CD4-positive, alpha-beta T cell (primary cell): ENCODE measurements at regions not wholly inside any gene's neighbourhood (a gene's known extent, or its start where the extent isn't known, plus 50 kb on each side); places are given as distances from the start of the nearest gene placed in this dataset.

Experiments
- ATAC-seq: fragments of 200-7000 bp; cut with Tn5 transposase; one replicate; pipeline ENCODE4 v1.10.0; 2022; ENCODE audit warnings: mild to moderate bottlenecking; ENCODE audit not compliant: poor library complexity
- CTCF ChIA-PET: fragments of 350-600 bp; sonication (Branson Sonifier 250); formaldehyde crosslinking; loops from one replicate; lab custom pipeline; 2021; ENCODE audit warnings: antibody characterized with exemption, inconsistent platforms; lab: Charles Lee
- POLR2A ChIA-PET: fragments of 350-600 bp; sonication (Branson Sonifier 250); formaldehyde crosslinking; loops from one replicate; lab custom pipeline; 2021; ENCODE audit warnings: antibody characterized with exemption, inconsistent platforms; lab: Charles Lee
- DNase-seq, 14 experiments: peaks; one replicate each; pipeline ENCODE4 v3.0.0-alpha.2; 2013 to 2020; ENCODE audit warnings: mixed read lengths in 2 of 14
- H3K27ac ChIP-seq, 2 donors: one replicate each; pipeline versions ENCODE4 v1.5.1 to v1.7.0; 2013; ENCODE audit warnings: low read length in 2 of 2, low read depth in 1 of 2, mild to moderate bottlenecking in 1 of 2
- H3K27me3 ChIP-seq, 2 experiments: 1 replicate in 1 of 2; 2 replicates in 1 of 2; pipeline versions ENCODE4 v1.6.1 to v1.7.0; 2013; ENCODE audit warnings: low read length in 2 of 2, control low read depth in 1 of 2, mild to moderate bottlenecking in 1 of 2, moderate library complexity in 1 of 2; ENCODE audit not compliant: insufficient read depth in 2 of 2, control insufficient read depth in 1 of 2
- H3K36me3 ChIP-seq: one replicate; pipeline ENCODE4 v1.6.1; 2013; ENCODE audit warnings: low read length, control low read depth; ENCODE audit not compliant: insufficient read depth
- H3K4me1 ChIP-seq: one replicate; pipeline ENCODE4 v1.6.1; 2013; ENCODE audit warnings: low read length, control low read depth; ENCODE audit not compliant: insufficient read depth
- H3K4me3 ChIP-seq: one replicate; pipeline ENCODE4 v1.5.1; 2013; ENCODE audit warnings: mild to moderate bottlenecking, low read length, moderate library complexity
- H3K9me3 ChIP-seq, 2 experiments: 1 replicate in 1 of 2; 2 replicates in 1 of 2; pipeline versions ENCODE4 v1.6.1 to v1.7.0; 2013; ENCODE audit warnings: low read length in 2 of 2, mild to moderate bottlenecking in 2 of 2, control low read depth in 1 of 2, moderate library complexity in 1 of 2; ENCODE audit not compliant: control insufficient read depth in 1 of 2, insufficient read depth in 1 of 2
- H3K27ac Mint-ChIP-seq: one replicate; pipeline ENCODE4 v1.8.0; 2020; ENCODE audit warnings: mixed read lengths
- H3K27me3 Mint-ChIP-seq: one replicate; pipeline ENCODE4 v1.8.0; 2021; ENCODE audit warnings: mixed read lengths
- H3K36me3 Mint-ChIP-seq: one replicate; pipeline ENCODE4 v1.8.0; 2021; ENCODE audit warnings: low read depth, mixed read lengths
- H3K4me1 Mint-ChIP-seq: one replicate; pipeline ENCODE4 v1.8.0; 2021; ENCODE audit warnings: low read depth, mixed read lengths
- H3K4me3 Mint-ChIP-seq: one replicate; pipeline ENCODE4 v1.8.0; 2020; ENCODE audit warnings: mild to moderate bottlenecking, mixed read lengths
- H3K9me3 Mint-ChIP-seq: one replicate; pipeline ENCODE4 v1.8.0; 2020; ENCODE audit warnings: mixed read lengths
- intact Hi-C, 2 experiments: fragments of 100-400 bp; cut with DNase I in 1 of 2; cut with micrococcal nuclease in 1 of 2; formaldehyde crosslinking; loops; one replicate each; pipeline versions ENCODE4 v1.15.1 to v1.9.0; 2023 to 2025; cut with DNase I, micrococcal nuclease
- TF ChIP-seq, protein P1 (sequence below): fragments of 200-600 bp; IDR thresholded peaks from one replicate; pipeline ENCODE4 v1.8.0; 2022; ENCODE audit warnings: antibody characterized with exemption, mild to moderate bottlenecking

- peaks cover 9% of the 10 kb centered on the region for H3K9me3 Mint-ChIP-seq
Observed at GRCh38 chr20:55160996-55161395, 685.6 kb downstream of the DOK5 start.

GRCh38 chr20:55160037-55160436, 684.6 kb downstream of the DOK5 start:
- H3K27me3 ChIP-seq = no peaks in the 10 kb centered on the region
- ChIA-PET CTCF (no interaction called here), POLR2A (no interaction called here)
- H3K4me1 Mint-ChIP-seq = no peaks in the 10 kb centered on the region
- no peak for ATAC-seq
- TF ChIP-seq, protein P1, sequence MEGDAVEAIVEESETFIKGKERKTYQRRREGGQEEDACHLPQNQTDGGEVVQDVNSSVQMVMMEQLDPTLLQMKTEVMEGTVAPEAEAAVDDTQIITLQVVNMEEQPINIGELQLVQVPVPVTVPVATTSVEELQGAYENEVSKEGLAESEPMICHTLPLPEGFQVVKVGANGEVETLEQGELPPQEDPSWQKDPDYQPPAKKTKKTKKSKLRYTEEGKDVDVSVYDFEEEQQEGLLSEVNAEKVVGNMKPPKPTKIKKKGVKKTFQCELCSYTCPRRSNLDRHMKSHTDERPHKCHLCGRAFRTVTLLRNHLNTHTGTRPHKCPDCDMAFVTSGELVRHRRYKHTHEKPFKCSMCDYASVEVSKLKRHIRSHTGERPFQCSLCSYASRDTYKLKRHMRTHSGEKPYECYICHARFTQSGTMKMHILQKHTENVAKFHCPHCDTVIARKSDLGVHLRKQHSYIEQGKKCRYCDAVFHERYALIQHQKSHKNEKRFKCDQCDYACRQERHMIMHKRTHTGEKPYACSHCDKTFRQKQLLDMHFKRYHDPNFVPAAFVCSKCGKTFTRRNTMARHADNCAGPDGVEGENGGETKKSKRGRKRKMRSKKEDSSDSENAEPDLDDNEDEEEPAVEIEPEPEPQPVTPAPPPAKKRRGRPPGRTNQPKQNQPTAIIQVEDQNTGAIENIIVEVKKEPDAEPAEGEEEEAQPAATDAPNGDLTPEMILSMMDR = no peak
- H3K9me3 Mint-ChIP-seq = peaks cover 9% of the 10 kb centered on the region
- H3K4me3 Mint-ChIP-seq = no peak overlapping the region
- intact Hi-C loops = no loop called here
- no peak for DNase-seq
- no peak overlapping the region for H3K27ac Mint-ChIP-seq
- H3K4me3 ChIP-seq = no peak overlapping the region
- H3K9me3 ChIP-seq = no peaks in the 10 kb centered on the region
- no peaks in the 10 kb centered on the region for H3K27me3 Mint-ChIP-seq
- no peaks in the 10 kb centered on the region for H3K36me3 Mint-ChIP-seq
- H3K36me3 ChIP-seq = no peaks in the 10 kb centered on the region
- no peaks in the 10 kb centered on the region for H3K4me1 ChIP-seq
- H3K27ac ChIP-seq = no peak overlapping the region

More at GRCh38 chr20:55160996-55161395, 685.6 kb downstream of the DOK5 start:
- Histone ChIP-seq H3K4me3 (no peak overlapping the region), H3K36me3 (no peaks in the 10 kb centered on the region), H3K27ac (no peak overlapping the region), H3K4me1 (no peaks in the 10 kb centered on the region), H3K27me3 (no peaks in the 10 kb centered on the region), H3K9me3 (no peaks in the 10 kb centered on the region)
- intact Hi-C loops = no loop called here
- no peak overlapping the region for H3K27ac Mint-ChIP-seq
- POLR2A ChIA-PET = no interaction called here
- no peaks in the 10 kb centered on the region for H3K4me1 Mint-ChIP-seq
- ATAC-seq = no peak
- H3K27me3 Mint-ChIP-seq = no peaks in the 10 kb centered on the region
- DNase-seq = no peak
- TF ChIP-seq, protein P1 = no peak
- H3K4me3 Mint-ChIP-seq = no peak overlapping the region
- H3K36me3 Mint-ChIP-seq = no peaks in the 10 kb centered on the region
- CTCF ChIA-PET = no interaction called here

DNA sequence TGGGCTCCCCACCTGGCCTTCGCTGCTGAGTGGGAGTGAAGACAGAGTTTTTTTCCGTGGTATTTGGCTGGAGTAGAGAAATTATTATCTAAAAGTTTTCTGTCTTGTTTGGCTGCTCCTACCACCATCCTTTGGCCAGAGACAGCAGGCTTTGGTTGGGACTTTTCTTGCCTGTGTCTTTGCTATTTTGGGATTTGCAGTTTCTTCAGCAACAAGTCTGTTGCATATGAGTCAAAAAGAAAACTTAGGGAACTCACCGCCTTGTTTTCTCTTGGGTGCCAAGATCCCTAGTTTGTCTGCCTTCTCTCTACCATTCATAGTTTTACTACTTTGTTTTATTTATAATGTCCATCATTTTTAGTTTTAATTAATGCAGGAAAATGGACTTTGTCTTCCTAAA, 683.8 kb downstream of the DOK5 start:
- no peak overlapping the region for H3K27ac ChIP-seq
- H3K9me3 ChIP-seq = peaks cover 0 to 4% of the 10 kb centered on the region in 2 experiments
- no peaks in the 10 kb centered on the region for H3K4me1 Mint-ChIP-seq
- intact Hi-C loops = no loop called here
- H3K27me3 Mint-ChIP-seq = no peaks in the 10 kb centered on the region
- no peaks in the 10 kb centered on the region for H3K36me3 ChIP-seq
- POLR2A ChIA-PET = no interaction called here
- no peaks in the 10 kb centered on the region for H3K36me3 Mint-ChIP-seq
- H3K27ac Mint-ChIP-seq = no peak overlapping the region
- DNase-seq (no peak), ATAC-seq (no peak)
- no peaks in the 10 kb centered on the region for H3K4me1 ChIP-seq
- no peak overlapping the region for H3K4me3 ChIP-seq
- H3K4me3 Mint-ChIP-seq = no peak overlapping the region
- H3K9me3 Mint-ChIP-seq = peaks cover 9% of the 10 kb centered on the region
- TF ChIP-seq, protein P1 = no peak
- H3K27me3 ChIP-seq = no peaks in the 10 kb centered on the region
- CTCF ChIA-PET = no interaction called here
